Spinal cord (tissue), 9 donors: ENCODE measurements at regions not wholly inside any gene's neighbourhood (a gene's known extent, or its start where the extent isn't known, plus 50 kb on each side); places are given as distances from the start of the nearest gene placed in this dataset.
A peak's percentile ranks its signal among the peaks of the same experiment; 100 is the strongest.
"Not testable (repeated sequence)": the region's sequence is repeated elsewhere in the genome, so short reads cannot be mapped to it uniquely, and the experiment has no call there.

Experiments used
- DNase-seq, 6 donors: peaks; one replicate each; pipeline versions ENCODE4 v3.0.0 to v3.0.0-alpha.2; 2013 to 2015; ENCODE audit warnings: low spot score in 6 of 6, low read depth in 4 of 6
- H3K27ac ChIP-seq: one replicate; pipeline ENCODE4 v1.5.1; 2013; ENCODE audit warnings: low read depth, low read length, control low read depth
- H3K27me3 ChIP-seq: one replicate; pipeline ENCODE4 v1.6.1; 2013; ENCODE audit warnings: low read length; ENCODE audit not compliant: control insufficient read depth, insufficient read depth
- H3K36me3 ChIP-seq: one replicate; pipeline ENCODE4 v1.6.1; 2013; ENCODE audit warnings: low read length; ENCODE audit not compliant: control insufficient read depth, insufficient read depth
- H3K4me1 ChIP-seq: one replicate; pipeline ENCODE4 v1.6.1; 2013; ENCODE audit warnings: low read length; ENCODE audit not compliant: control insufficient read depth, insufficient read depth
- H3K4me3 ChIP-seq: one replicate; pipeline ENCODE4 v1.5.1; 2013; ENCODE audit warnings: low read depth, low read length, control low read depth
- H3K9me3 ChIP-seq: one replicate; pipeline ENCODE4 v1.6.1; 2013; ENCODE audit warnings: low read length; ENCODE audit not compliant: control insufficient read depth, insufficient read depth
- WGBS: methylation state at CpG from one replicate; pipeline ENCODE4 v1.1.5; 2013; ENCODE audit warnings: missing lambda C conversion rate; ENCODE audit not compliant: insufficient coverage; 5-methylcytosine and 5-hydroxymethylcytosine counted together
- donor health status: healthy.

DNA sequence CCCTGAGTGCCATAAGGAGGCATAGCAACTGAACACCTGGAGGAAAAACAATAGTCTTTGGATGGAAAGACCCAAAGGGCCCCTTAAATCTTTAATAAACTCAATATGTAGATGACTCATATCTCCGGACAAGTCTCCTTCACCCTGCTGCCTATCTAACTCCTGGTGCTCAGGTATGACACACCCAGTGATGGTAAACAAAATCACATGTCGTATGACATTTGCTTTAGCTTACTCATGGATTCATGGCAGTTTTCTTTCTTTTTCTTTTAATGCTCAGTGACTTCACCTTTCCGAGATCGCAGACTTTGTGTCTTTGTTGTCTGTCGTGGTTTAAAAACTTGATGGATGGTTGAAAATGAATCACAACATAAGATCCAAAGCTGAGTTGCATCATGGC is 208.5 kb upstream of the PROX1 start:
- Histone ChIP-seq H3K27me3 (no peaks in the 10 kb centered on the region), H3K4me1 (no peaks in the 10 kb centered on the region), H3K36me3 (no peaks in the 10 kb centered on the region), H3K9me3 (peaks cover 2% of the 10 kb centered on the region), H3K27ac (no peak overlapping the region), H3K4me3 (no peak overlapping the region)
- WGBS: 96% methylated on average over 5 of the region's 5 CpGs
- DNase-seq: no peak

DNA sequence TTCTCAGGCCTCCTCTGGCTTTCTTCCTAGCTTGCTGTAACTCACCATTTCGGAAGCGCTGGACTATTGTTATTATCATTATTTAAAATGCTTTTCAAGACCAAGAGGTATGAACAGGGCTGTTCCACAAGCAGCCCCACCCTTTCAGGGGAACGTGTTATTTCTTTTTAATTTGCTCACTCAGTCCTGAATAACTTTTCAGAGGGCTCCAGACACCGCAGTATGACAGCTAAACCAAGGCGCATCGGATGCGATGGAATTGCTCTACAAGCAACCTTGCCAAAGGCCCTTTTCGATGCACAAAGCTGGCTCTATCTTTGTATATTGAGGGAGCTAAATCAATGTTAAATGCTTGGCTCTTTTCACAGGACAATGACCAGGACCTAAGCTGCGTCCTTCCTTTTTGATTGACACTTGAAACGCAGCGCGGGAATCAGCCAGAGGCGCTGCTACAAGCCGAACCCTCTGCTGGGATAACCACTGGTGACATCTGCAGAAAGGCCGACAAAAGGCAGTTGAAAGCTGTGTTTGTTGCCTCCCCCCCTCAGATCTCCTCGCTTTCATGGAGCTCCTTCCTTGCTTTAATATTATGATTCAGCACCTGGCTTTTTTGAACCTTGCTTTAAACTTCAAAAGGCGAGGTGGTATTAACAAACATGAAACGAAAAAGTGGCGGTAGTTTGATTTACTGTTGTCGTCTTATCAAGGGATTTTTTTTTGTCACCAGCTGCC is 204.7 kb upstream of the PROX1 start:
- Histone ChIP-seq H3K36me3 (no peaks in the 10 kb centered on the region), H3K9me3 (no peaks in the 10 kb centered on the region), H3K27ac (no peak overlapping the region), H3K27me3 (no peaks in the 10 kb centered on the region), H3K4me3 (no peak overlapping the region), H3K4me1 (no peaks in the 10 kb centered on the region)
- no peak for DNase-seq
- WGBS: 49% methylated on average over 9 of the region's 20 CpGs

DNA sequence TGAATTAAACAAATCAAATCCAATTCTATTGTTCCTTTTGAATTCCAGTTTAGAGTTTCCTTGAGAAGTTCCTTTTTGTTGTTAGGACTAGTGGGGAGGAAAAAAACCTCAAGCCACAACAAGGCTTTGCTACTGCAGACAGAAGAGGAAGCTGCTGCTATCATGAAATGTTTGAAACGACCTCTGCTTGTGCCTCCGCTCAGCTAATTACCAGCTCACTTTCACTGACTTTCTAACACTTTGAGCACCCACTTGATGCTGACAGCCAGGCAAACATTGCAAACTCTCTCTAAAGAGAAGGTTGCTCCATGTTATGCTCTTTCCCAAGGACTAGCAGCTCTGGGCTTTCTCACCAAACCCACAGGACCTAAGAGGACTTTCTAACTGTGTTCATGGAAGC is 203.9 kb upstream of the PROX1 start:
- Histone ChIP-seq H3K27ac (no peak overlapping the region), H3K9me3 (no peaks in the 10 kb centered on the region), H3K36me3 (no peaks in the 10 kb centered on the region), H3K4me1 (no peaks in the 10 kb centered on the region), H3K4me3 (no peak overlapping the region), H3K27me3 (no peaks in the 10 kb centered on the region)
- DNase-seq: no peak
- 58% methylated on average over 2 of the region's 2 CpGs for WGBS

DNA sequence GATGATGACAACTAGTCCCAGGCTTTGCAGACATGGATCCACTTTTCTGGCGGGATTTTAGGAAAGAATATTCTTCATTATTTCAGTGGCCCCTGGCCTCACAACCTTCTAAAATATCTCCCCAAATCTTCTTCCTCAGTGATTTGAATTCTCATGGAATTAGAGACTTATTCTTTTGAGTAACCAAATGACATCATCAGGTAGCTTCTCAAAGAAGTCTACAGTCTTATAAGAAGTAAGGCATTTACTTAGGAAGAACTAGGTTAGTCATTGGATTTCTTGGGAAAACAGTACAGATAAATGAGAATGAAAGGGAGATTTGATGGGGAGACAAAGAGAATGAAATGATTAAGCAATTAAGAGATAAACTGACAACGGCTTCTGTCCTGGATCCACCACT is 201.1 kb upstream of the PROX1 start:
- Histone ChIP-seq H3K4me1 (no peaks in the 10 kb centered on the region), H3K27ac (no peak overlapping the region), H3K27me3 (no peaks in the 10 kb centered on the region), H3K36me3 (no peaks in the 10 kb centered on the region), H3K9me3 (no peaks in the 10 kb centered on the region), H3K4me3 (no peak overlapping the region)
- no peak for DNase-seq
- no CpG with 5 or more reads among the region's 2 CpGs for WGBS

DNA sequence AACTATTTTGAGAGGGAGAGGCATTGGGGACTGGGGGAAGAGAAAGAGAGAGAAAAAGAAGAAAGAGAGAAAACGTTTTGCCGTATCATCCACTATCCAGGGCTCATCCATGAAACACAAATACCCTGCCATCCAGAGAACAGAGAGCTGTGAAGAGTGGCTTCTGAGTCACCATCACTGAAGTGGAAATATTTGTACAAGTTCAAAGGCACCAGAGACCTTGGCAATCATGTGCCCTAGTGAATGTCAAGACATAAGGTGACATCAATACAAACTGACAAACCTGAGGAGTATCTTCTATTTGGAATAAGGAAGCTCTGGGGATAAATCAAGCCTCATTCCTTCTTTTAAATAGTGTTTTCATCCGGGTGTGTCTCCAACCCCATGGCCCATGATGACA is 197.2 kb upstream of the PROX1 start:
- no peaks in the 10 kb centered on the region for H3K36me3 ChIP-seq
- no CpG with 5 or more reads among the region's 3 CpGs for WGBS
- no peaks in the 10 kb centered on the region for H3K4me1 ChIP-seq
- H3K4me3 ChIP-seq: no peak overlapping the region
- H3K27me3 ChIP-seq: no peaks in the 10 kb centered on the region
- no peak overlapping the region for H3K27ac ChIP-seq
- no peaks in the 10 kb centered on the region for H3K9me3 ChIP-seq
- DNase-seq: no peak

DNA sequence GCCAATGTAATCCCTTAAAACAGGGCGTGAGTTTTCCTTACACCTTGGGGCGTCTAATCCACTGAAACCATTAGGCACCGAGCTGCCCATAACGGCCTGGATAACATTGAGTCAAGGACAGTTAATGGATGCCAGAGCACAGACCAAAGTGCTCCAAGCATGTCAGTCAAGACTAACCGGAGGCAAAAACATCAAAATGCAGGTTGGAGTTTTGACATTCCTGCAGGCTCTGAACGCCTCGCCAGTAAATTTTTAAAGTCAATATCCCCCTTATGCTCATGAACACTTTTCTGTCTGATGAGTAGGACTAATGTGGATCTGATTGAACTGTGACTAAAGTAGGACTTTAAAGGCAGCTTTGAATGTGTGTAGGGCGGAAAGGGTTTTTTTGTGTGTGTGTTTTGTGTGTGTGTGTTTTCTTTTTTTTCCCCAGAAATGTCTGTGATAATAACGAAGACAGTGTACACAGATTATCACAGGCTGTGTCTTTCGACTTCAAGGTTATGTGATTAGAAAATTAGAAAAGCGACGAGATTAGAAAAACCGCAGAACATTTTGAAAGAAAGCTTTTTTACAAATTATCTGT is 194.2 kb upstream of the PROX1 start:
- no peaks in the 10 kb centered on the region for H3K9me3 ChIP-seq
- 93% methylated on average over 5 of the region's 13 CpGs for whole genome bisulfite sequencing
- H3K4me3 ChIP-seq: no peak overlapping the region
- no peak for DNase-seq
- H3K36me3 ChIP-seq: no peaks in the 10 kb centered on the region
- H3K4me1 ChIP-seq: no peaks in the 10 kb centered on the region
- no peaks in the 10 kb centered on the region for H3K27me3 ChIP-seq
- no peak overlapping the region for H3K27ac ChIP-seq

DNA sequence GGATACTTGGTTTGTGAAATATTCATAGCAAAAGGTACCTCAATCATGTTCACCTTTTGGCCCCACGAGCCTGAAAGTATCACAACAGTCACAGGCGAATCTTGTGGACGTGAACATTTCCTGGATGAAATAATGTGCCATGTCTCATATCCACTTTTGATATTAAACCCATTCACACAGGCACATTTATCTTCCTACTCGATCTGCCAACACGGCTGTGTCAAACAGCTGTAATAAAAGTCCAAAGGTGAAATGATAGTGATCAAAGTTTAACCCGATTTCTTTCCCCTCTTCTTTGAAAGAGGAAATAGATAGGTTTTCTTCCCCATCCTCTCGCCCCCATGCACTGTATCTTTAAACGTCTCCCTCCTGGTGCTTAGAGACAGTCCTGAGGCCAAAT is 191.2 kb upstream of the PROX1 start:
- no peaks in the 10 kb centered on the region for H3K4me1 ChIP-seq
- H3K36me3 ChIP-seq: no peaks in the 10 kb centered on the region
- 93% methylated on average over 3 of the region's 8 CpGs for WGBS
- H3K27me3 ChIP-seq: no peaks in the 10 kb centered on the region
- H3K27ac ChIP-seq: no peak overlapping the region
- no peaks in the 10 kb centered on the region for H3K9me3 ChIP-seq
- no peak overlapping the region for H3K4me3 ChIP-seq
- no peak for DNase-seq

DNA sequence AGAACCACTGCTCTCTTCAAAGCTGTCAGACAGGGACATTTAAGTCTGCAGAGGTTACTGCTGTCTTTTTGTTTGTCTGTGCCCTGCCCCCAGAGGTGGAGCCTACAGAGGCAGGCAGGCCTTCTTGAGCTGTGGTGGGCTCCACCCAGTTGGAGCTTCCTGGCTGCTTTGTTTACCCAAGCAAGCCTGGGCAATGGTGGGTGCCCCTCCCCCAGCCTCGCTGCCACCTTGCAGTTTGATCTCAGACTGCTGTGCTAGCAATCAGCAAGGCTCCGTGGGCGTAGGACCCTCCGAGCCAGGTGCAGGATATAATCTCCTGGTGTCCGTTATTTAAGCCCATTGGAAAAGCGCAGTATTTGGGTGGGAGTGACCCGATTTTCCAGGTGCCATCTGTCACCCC is 179.5 kb upstream of the PROX1 start:
- not testable (repeated sequence) for H3K4me3 ChIP-seq, DNase-seq, H3K4me1 ChIP-seq, H3K9me3 ChIP-seq, H3K27ac ChIP-seq, H3K27me3 ChIP-seq, H3K36me3 ChIP-seq
- no CpG with 5 or more reads among the region's 7 CpGs for WGBS

DNA sequence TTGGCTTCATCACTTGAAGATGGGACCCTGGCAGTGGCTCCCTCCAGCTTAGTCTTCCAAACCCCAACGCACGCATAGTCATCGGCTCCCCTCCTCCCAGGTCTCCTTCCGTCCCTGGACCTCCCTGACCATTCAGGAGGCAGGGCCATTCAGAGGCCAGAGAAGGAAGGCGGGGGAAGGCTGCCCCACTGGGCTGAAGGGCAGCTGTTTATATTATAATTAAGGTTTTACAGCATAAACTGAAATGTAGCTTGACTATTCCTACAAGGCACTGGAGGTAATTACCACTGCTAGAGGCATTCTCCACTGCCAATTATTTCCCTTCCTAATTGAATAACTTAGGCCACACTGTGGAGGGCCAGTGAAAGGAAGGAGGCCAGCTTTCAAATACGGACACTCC is 170.6 kb upstream of the PROX1 start:
- 83% methylated on average over 3 of the region's 6 CpGs for WGBS
- Histone ChIP-seq H3K27me3 (no peaks in the 10 kb centered on the region), H3K27ac (no peak overlapping the region), H3K4me1 (no peaks in the 10 kb centered on the region), H3K4me3 (no peak overlapping the region), H3K36me3 (no peaks in the 10 kb centered on the region), H3K9me3 (no peaks in the 10 kb centered on the region)
- DNase-seq: peak in 2 of 6 donors; percentile 9 to 20

DNA sequence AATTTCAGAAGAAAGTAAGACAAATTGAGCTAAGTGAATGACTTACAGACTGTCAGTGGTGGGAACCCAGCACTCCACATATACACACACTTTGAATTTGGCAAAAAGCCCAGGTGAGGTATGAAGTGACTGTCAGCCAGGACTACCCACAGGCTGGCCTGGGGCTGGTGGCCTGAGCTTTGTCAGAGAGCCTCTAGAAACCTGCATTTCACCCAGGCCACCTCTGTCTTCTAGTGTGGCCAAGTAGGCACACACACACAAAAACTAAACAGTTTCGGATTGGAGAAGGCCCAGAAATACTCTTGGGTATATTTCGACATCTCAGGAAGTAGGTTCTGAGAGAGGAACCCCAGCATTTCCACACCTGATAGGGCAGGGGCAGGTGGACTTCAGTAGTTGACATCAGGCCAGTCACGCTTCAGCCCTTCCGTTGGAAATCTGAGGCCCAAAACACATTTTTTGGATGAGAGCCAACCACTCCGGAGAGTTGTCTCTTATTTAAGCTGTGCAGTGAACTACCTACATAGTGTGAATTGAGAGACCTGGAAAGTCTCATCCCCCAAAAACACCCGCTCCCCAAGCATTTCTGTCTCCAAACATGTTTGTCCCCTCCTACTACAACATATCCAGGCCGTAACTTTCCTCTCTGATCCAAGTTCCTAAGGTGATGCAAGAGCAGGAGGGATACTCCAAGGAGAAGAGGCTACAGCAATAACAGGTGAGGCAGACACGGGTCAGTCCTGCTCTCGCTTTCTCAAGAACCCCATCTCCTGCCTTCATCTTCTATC is 167.2 kb upstream of the PROX1 start:
- H3K27ac ChIP-seq: no peak overlapping the region
- H3K4me3 ChIP-seq: no peak overlapping the region
- no peaks in the 10 kb centered on the region for H3K36me3 ChIP-seq
- WGBS: 81% methylated on average over 5 of the region's 9 CpGs
- H3K4me1 ChIP-seq: no peaks in the 10 kb centered on the region
- no peaks in the 10 kb centered on the region for H3K27me3 ChIP-seq
- DNase-seq: no peak
- no peaks in the 10 kb centered on the region for H3K9me3 ChIP-seq
